ENCODE measurements at regions not wholly inside any gene's neighbourhood (a gene's known extent, or its start where the extent isn't known, plus 50 kb on each side); places are given as distances from the start of the nearest gene placed in this dataset.

- DNase-seq (ENCODE audit: missing footprints) (no peak), ATAC-seq (no peak)
- intact Hi-C loops (cut with DNase I), result loop anchor here (10.0 kb wide), 1 partner anchor 240 kb away; no protein-coding TSS in a partner anchor
These were observed 197.4 kb upstream of the PRPS1L1 start for GRCh38 chr7:18225067-18225466.

- DNase-seq (ENCODE audit: missing footprints) (no peak), ATAC-seq (no peak)
- intact Hi-C loops (cut with DNase I), result loop anchor here (10.0 kb wide), 1 partner anchor 242 kb away; no protein-coding TSS in a partner anchor
These were observed 199.0 kb upstream of the PRPS1L1 start for GRCh38 chr7:18226598-18226997.

GRCh38 chr7:18228686-18229085 lies 201.0 kb upstream of the PRPS1L1 start:
- intact Hi-C loops (cut with DNase I), result loop anchor here (10.0 kb wide), 1 partner anchor 244 kb away; no protein-coding TSS in a partner anchor
- ATAC-seq, result no peak
- DNase-seq (ENCODE audit: missing footprints), result no peak

- no peak for DNase-seq (ENCODE audit: missing footprints)
- ATAC-seq, result no peak
- intact Hi-C loops (cut with DNase I), result no loop called here
These were observed 202.6 kb upstream of the PRPS1L1 start for GRCh38 chr7:18230271-18230670.

- DNase-seq (ENCODE audit: missing footprints) (no peak), ATAC-seq (no peak)
- intact Hi-C loops (cut with DNase I), result no loop called here
These were observed 204.2 kb upstream of the PRPS1L1 start for GRCh38 chr7:18231854-18232253.

GRCh38 chr7:18234519-18234918 lies 206.9 kb upstream of the PRPS1L1 start:
- ATAC-seq (no peak), DNase-seq (ENCODE audit: missing footprints) (no peak)
- intact Hi-C loops (cut with DNase I), result no loop called here

- ATAC-seq, result no peak
- intact Hi-C loops (cut with DNase I), result loop anchor here (5.0 kb wide), 1 partner anchor 41 kb away; no protein-coding TSS in a partner anchor
- no peak for DNase-seq (ENCODE audit: missing footprints)
These were observed 208.2 kb upstream of the PRPS1L1 start for GRCh38 chr7:18235819-18236218.

- intact Hi-C loops (cut with DNase I), result loop anchor here (5.0 kb wide), 1 partner anchor 38 kb away; no protein-coding TSS in a partner anchor
- no peak for DNase-seq (ENCODE audit: missing footprints)
- no peak for ATAC-seq
These were observed 211.6 kb upstream of the PRPS1L1 start for GRCh38 chr7:18239212-18239611.

- intact Hi-C loops (cut with DNase I), result no loop called here
- ATAC-seq, result no peak
- DNase-seq (ENCODE audit: missing footprints), result no peak
These were observed 214.0 kb upstream of the PRPS1L1 start for GRCh38 chr7:18241543-18242231.

GRCh38 chr7:18243731-18244130 lies 216.1 kb upstream of the PRPS1L1 start:
- ATAC-seq (no peak), DNase-seq (ENCODE audit: missing footprints) (no peak)
- intact Hi-C loops (cut with DNase I), result no loop called here

- no peak for DNase-seq (ENCODE audit: missing footprints)
- no peak for ATAC-seq
- intact Hi-C loops (cut with DNase I), result no loop called here
These were observed 222.5 kb upstream of the PRPS1L1 start for GRCh38 chr7:18250133-18250532.

GRCh38 chr7:18257711-18258110 lies 230.1 kb upstream of the PRPS1L1 start:
- intact Hi-C loops (cut with DNase I), result no loop called here
- ATAC-seq, result no peak
- no peak for DNase-seq (ENCODE audit: missing footprints)

- ATAC-seq (no peak), DNase-seq (ENCODE audit: missing footprints) (no peak)
- intact Hi-C loops (cut with DNase I), result no loop called here
These were observed 233.5 kb upstream of the HDAC9 start for GRCh38 chr7:18262058-18262457.

- intact Hi-C loops (cut with DNase I), result no loop called here
- ATAC-seq (no peak), DNase-seq (ENCODE audit: missing footprints) (no peak)
These were observed 229.8 kb upstream of the HDAC9 start for GRCh38 chr7:18265611-18266281.

GRCh38 chr7:18268571-18268970 lies 227.0 kb upstream of the HDAC9 start:
- no peak for DNase-seq (ENCODE audit: missing footprints)
- intact Hi-C loops (cut with DNase I), result no loop called here
- ATAC-seq, result no peak

GRCh38 chr7:18276380-18276779 lies 219.2 kb upstream of the HDAC9 start:
- no peak for DNase-seq (ENCODE audit: missing footprints)
- intact Hi-C loops (cut with DNase I), result loop anchor here (5.0 kb wide), 1 partner anchor 39 kb away; no protein-coding TSS in a partner anchor
- no peak for ATAC-seq

- no peak for ATAC-seq
- intact Hi-C loops (cut with DNase I), result loop anchor here (5.0 kb wide), 1 partner anchor 41 kb away; no protein-coding TSS in a partner anchor
These were observed 217.2 kb upstream of the HDAC9 start for GRCh38 chr7:18278316-18278715.

GRCh38 chr7:18283045-18283444 lies 212.5 kb upstream of the HDAC9 start:
- intact Hi-C loops (cut with DNase I), result no loop called here
- ATAC-seq (no peak), DNase-seq (ENCODE audit: missing footprints) (no peak)

More at GRCh38 chr7:18278316-18278715, 217.2 kb upstream of the HDAC9 start:
- DNase-seq (ENCODE audit: missing footprints), result no peak

GRCh38 chr7:18287482-18287881 lies 208.1 kb upstream of the HDAC9 start:
- DNase-seq (ENCODE audit: missing footprints) (no peak), ATAC-seq (no peak)
- intact Hi-C loops (cut with DNase I), result no loop called here

Data from Right ventricle myocardium inferior (tissue), 1 donor.